Left colon (tissue), 2 donors: ENCODE measurements at regions not wholly inside any gene's neighbourhood (a gene's known extent, or its start where the extent isn't known, plus 50 kb on each side); places are given as distances from the start of the nearest gene placed in this dataset.
A peak's percentile ranks its signal among the peaks of the same experiment; 100 is the strongest.

Experiments used
- ATAC-seq: fragments of 200-7000 bp; cut with Tn5 transposase; one replicate; pipeline ENCODE4 v1.9.1; 2020; ENCODE audit warnings: mild to moderate bottlenecking, moderate library complexity
- DNase-seq, 2 donors: peaks; one replicate each; pipeline ENCODE4 v3.0.0-alpha.2; 2020
- intact Hi-C, 2 donors: fragments of 100-400 bp; cut with DNase I in 1 of 2; cut with micrococcal nuclease in 1 of 2; formaldehyde crosslinking; loops; one replicate each; pipeline versions ENCODE4 v1.11.2 to v1.14.0; 2022; cut with DNase I, micrococcal nuclease
- donor health status: DM: no; HTN: no; CAD: no.
- donor health status: DM: yes; HTN: yes; CAD: no.

GRCh38 chr9:21683484-21684175 is 118.8 kb upstream of the MTAP start:
- DNase-seq (no peak), ATAC-seq (no peak)
- intact Hi-C loops = no loop called here

GRCh38 chr9:21684231-21684630 is 118.2 kb upstream of the MTAP start:
- ATAC-seq = no peak
- intact Hi-C loops = no loop called here
- DNase-seq = no peak

GRCh38 chr9:21684831-21685362 is 117.5 kb upstream of the MTAP start:
- ATAC-seq (no peak), DNase-seq (no peak)
- intact Hi-C loops = no loop called here

GRCh38 chr9:21685502-21685901 is 116.9 kb upstream of the MTAP start:
- no peak for ATAC-seq
- intact Hi-C loops = no loop called here
- DNase-seq = no peak

DNA sequence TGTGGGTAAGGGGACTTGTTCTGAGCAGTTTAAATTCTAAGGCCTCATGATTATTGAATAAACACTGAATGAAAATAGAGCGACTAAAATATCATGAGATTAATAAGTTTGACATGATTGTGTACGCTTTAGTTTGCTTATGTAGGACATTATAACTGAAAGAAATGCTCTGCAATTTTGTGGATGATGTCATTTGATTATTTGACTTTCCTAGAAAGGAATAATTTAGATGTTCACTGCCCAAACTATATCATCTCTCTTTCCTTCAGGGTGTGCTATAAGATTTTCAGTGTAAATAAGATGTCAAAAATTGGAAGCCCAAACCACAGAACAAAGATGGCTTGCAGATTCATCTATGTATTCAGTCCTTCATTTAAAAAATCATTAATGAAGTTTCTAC is 115.7 kb upstream of the MTAP start:
- intact Hi-C loops = no loop called here

GRCh38 chr9:21687351-21687750 is 115.1 kb upstream of the MTAP start:
- DNase-seq (no peak), ATAC-seq (no peak)
- intact Hi-C loops = no loop called here

More for the DNA sequence above, 115.7 kb upstream of the MTAP start:
- DNase-seq = no peak
- ATAC-seq = no peak

GRCh38 chr9:21688108-21689102 is 114.0 kb upstream of the MTAP start:
- DNase-seq = no peak
- no peak for ATAC-seq
- intact Hi-C loops = no loop called here

GRCh38 chr9:21689854-21690253 is 112.6 kb upstream of the MTAP start:
- ATAC-seq = no peak
- DNase-seq = no peak
- intact Hi-C loops = no loop called here

DNA sequence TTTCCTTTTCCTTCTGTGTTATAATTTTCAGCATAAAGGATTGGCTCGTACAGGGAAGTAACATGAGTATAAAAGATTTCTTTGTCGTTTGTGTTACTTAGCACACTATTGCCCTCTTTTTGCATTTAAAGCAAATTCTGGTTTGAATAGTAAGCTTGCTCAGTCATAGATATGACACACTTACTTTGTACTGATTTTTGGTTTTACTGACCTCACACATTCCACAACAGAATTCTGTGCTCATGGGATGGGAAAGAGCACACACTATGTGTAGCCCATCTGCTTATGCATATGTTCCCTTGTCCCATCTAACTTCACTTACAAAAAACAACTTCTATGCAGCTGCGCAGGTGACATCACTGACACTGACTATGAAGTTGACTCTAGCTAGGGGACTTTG is 111.9 kb upstream of the MTAP start:
- intact Hi-C loops = no loop called here
- ATAC-seq = no peak
- no peak for DNase-seq

DNA sequence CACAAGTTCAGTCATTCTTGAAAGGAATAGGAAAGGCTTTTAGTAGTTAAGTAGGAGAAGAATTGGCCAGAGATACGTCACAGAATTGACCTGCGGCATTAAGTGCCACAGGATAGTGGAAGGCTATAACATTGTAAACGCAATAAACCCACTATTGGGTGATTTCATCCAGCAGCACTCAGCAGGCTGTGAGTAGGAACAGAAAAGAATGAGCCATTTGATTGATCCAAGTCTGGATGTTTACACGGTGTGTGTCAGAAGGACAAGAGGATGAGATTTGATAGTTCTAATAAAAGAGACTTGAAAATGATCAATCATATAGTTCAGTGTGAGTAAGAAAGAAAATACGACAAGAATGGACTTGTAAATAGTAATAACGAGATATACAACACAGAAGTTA is 110.0 kb upstream of the MTAP start:
- intact Hi-C loops = no loop called here
- DNase-seq (no peak), ATAC-seq (no peak)

- no peak for ATAC-seq
- DNase-seq = no peak
- intact Hi-C loops = no loop called here
Measured at GRCh38 chr9:21694424-21694823, 108.0 kb upstream of the MTAP start.

DNA sequence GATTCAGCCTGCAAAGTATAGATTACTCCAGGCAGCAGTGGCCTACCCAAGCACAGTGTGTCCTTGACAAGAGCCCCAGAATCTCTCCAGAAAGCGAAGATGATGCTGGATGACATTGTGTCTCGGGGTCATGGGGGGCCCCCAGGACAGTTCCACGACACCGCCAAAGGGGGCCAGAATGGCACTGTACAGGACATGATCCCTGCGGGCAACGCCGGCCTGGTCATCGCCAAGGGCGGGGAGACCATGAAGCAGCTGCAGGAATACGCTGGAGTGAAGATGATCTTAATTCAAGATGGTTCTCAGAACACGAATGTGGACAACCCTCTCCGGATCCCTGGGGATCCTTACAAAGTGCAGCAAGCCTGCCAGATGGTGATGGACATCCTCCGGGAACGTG is 107.0 kb upstream of the MTAP start:
- no peak for ATAC-seq
- intact Hi-C loops = no loop called here

GRCh38 chr9:21695874-21696341 is 106.5 kb upstream of the MTAP start:
- intact Hi-C loops = no loop called here
- ATAC-seq (no peak), DNase-seq (no peak)

More for the DNA sequence above, 107.0 kb upstream of the MTAP start:
- DNase-seq = no peak

GRCh38 chr9:21696411-21696871 is 106.0 kb upstream of the MTAP start:
- ATAC-seq (no peak), DNase-seq (no peak)
- intact Hi-C loops = no loop called here

- intact Hi-C loops = no loop called here
- DNase-seq = no peak
- no peak for ATAC-seq
Measured at GRCh38 chr9:21708260-21708711, 94.2 kb upstream of the MTAP start.

DNA sequence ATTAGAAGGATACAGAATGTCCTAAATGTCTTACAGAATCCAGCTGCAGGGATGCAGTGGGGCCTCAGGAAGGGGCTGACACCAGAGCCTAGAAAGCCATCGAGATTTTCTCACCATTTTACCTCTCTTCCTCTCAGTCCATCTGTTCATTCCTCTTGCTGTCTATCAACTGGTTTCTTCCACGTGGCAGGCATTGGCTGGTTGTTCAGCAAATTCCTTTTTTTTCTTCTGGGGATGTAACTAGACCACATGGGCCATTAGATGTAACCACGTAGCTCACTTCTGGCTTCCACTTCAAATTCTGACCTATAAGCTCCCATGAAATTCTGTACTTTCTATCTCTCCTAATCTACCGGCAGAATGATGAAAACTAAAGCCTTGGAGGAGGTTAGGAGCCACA is 93.6 kb upstream of the MTAP start:
- ATAC-seq = no peak
- no peak for DNase-seq
- intact Hi-C loops = no loop called here

DNA sequence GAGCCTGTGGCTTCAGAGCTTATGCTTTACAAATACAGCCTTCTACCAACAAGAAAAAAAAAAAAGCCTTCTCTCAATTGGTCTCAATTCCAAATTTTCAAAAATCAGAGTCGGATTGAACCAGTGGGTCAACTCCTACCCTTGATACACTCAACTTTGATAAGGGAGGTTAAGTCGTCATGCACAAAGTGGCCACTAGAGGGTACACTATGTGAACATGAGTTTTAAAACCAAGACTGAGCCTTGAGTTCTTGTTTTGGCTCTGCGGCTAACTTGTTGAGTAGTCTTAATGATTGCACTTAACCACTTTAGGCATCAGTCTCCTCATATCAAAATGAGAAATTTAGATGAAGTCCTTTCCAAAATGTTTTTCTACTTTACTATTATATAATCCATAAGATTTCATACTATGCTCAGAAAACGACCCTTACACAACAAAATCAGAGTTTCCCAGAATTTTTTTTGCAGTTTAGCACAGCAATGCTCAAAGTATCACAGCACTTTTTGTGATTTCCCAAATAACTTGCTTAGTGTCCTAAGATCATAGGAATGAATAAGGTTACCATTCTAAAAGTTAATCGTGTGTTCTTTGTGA is 92.9 kb upstream of the MTAP start:
- intact Hi-C loops = no loop called here
- DNase-seq = peak in 1 of 2 donors; percentile 63

DNA sequence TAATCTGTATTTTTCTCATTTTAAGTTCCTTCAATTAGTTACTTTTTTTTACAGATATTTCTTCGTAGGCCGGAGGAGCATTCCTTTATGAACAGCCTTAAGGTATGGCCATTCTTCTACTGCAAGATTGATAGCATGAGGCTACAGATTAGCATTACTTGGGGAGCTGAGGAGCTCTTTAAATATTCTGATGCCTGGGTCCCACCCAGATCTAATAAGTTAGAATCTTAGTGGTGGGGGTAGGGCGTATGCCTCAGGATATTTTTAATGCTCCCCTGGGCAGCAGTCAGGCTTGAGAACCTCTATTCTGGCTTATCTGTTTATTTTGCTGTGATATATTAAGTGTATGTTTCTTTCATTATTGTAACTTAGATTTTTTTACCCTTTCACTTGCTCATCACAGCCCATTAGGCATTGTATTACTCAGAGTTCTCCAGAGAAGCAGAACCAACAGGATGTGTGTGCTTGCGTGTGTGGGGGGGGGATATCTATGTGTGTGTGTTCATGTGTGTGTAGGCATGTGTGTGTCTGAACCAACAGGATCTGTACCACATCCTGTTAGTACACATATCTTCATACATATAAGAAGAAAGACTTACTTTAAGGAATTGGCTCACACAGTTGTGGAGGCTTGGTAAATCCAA is 91.8 kb upstream of the MTAP start:
- intact Hi-C loops = no loop called here
- DNase-seq (no peak), ATAC-seq (no peak)

More for the DNA sequence above, 92.9 kb upstream of the MTAP start:
- peak; percentile 51 for ATAC-seq

DNA sequence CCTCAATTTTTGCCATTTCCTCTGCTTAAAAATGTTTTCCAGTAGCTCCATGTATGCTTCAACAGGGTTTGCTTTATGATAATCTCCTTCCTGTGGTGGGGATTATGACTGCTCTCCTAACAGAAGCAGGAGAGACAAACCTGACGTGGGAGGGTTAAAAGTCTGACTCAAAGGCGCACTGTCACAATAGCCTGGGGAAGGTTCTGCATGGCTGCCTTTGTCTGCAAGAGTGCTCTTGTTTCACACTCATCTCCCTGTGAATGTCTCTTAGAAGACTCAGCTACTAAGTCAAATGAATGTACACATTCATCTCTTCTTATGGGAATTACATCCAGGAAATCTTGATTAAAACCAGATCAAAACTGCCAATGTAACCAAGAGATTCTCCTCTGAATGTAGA is 90.9 kb upstream of the MTAP start:
- intact Hi-C loops = no loop called here
- ATAC-seq (no peak), DNase-seq (no peak)
